ENCODE measurements at regions not wholly inside any gene's neighbourhood (a gene's known extent, or its start where the extent isn't known, plus 50 kb on each side); places are given as distances from the start of the nearest gene placed in this dataset.
"Not testable (repeated sequence)": the region's sequence is repeated elsewhere in the genome, so short reads cannot be mapped to it uniquely, and the experiment has no call there.

DNA sequence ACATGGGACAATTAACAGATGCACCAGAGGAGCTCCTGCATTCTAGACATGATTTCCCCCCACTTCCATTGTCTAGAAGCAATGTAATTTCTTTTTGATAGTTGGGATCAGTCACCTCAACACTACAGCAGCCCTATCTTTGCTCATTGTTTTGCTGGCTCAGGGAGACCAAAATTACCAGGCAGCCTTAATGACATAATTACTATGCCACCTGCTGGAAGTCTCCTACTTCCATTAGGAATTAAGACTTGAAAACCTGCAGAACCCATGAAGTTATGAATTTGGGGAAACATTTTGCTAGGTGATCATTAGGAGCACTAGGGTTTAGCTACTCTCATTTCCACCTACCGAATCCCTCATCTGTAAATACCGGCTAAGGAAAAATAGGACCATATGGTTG lies 312.0 kb upstream of the CA10 start:
- DNase-seq (ENCODE audit: low spot score), result no peak
- Mint-ChIP-seq H3K27me3 (ENCODE audit: low read depth) (no peaks in the 10 kb centered on the region), H3K4me1 (ENCODE audit: low read depth) (no peaks in the 10 kb centered on the region), H3K9me3 (peaks cover 4% of the 10 kb centered on the region), H3K4me3 (no peak overlapping the region), H3K36me3 (ENCODE audit: low read depth) (no peaks in the 10 kb centered on the region), H3K27ac (no peak overlapping the region)

GRCh38 chr17:52465407-52465806 lies 306.9 kb upstream of the CA10 start:
- H3K4me3 Mint-ChIP-seq, result no peak overlapping the region
- no peak overlapping the region for H3K27ac Mint-ChIP-seq
- no peak for DNase-seq (ENCODE audit: low spot score)
- no peaks in the 10 kb centered on the region for H3K4me1 Mint-ChIP-seq (ENCODE audit: low read depth)
- H3K36me3 Mint-ChIP-seq (ENCODE audit: low read depth), result no peaks in the 10 kb centered on the region
- H3K9me3 Mint-ChIP-seq, result peaks cover 20% of the 10 kb centered on the region
- no peaks in the 10 kb centered on the region for H3K27me3 Mint-ChIP-seq (ENCODE audit: low read depth)

GRCh38 chr17:52451294-52451861 lies 292.9 kb upstream of the CA10 start:
- peaks cover 16% of the 10 kb centered on the region for H3K9me3 Mint-ChIP-seq
- H3K27ac Mint-ChIP-seq, result no peak overlapping the region
- H3K4me3 Mint-ChIP-seq, result no peak overlapping the region
- no peak for DNase-seq (ENCODE audit: low spot score)
- no peaks in the 10 kb centered on the region for H3K4me1 Mint-ChIP-seq (ENCODE audit: low read depth)
- H3K27me3 Mint-ChIP-seq (ENCODE audit: low read depth), result no peaks in the 10 kb centered on the region
- H3K36me3 Mint-ChIP-seq (ENCODE audit: low read depth), result no peaks in the 10 kb centered on the region

GRCh38 chr17:52442350-52442749 lies 283.8 kb upstream of the CA10 start:
- Mint-ChIP-seq H3K27ac (no peak overlapping the region), H3K36me3 (ENCODE audit: low read depth) (no peaks in the 10 kb centered on the region), H3K4me1 (ENCODE audit: low read depth) (no peaks in the 10 kb centered on the region), H3K4me3 (no peak overlapping the region), H3K9me3 (peaks cover 52% of the 10 kb centered on the region), H3K27me3 (ENCODE audit: low read depth) (no peaks in the 10 kb centered on the region)
- no peak for DNase-seq (ENCODE audit: low spot score)

DNA sequence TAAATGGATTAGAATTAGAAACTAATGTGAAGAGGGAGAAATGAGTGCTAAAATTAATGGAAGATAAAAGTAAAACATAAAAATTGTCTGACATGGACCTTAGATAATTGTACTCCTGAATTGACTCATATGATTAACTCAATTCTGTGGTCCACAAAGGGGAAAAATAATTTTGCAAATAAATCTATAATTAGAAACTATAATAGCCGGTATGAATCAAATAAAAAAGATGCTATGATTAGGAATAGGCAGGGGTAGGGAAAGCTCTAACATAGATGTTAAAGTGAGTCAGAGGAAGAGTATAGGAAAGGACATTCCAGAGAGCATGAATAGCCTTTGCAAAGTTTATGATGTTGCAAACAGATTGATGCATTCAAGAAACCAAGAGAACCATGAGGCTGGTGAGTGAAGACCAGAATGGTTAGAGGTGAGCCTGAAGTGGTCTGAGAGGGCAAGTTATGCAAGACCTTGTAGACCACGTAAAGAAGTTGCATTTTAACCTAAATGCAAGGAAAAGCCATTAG lies 262.1 kb upstream of the CA10 start:
- Mint-ChIP-seq H3K4me1 (ENCODE audit: low read depth) (no peaks in the 10 kb centered on the region), H3K9me3 (peaks cover 18% of the 10 kb centered on the region), H3K36me3 (ENCODE audit: low read depth) (no peaks in the 10 kb centered on the region), H3K27ac (no peak overlapping the region), H3K27me3 (ENCODE audit: low read depth) (no peaks in the 10 kb centered on the region), H3K4me3 (no peak overlapping the region)
- no peak for DNase-seq (ENCODE audit: low spot score)

GRCh38 chr17:52419229-52419641 lies 260.7 kb upstream of the CA10 start:
- H3K9me3 Mint-ChIP-seq, result peaks cover 14% of the 10 kb centered on the region
- H3K4me3 Mint-ChIP-seq, result no peak overlapping the region
- no peaks in the 10 kb centered on the region for H3K4me1 Mint-ChIP-seq (ENCODE audit: low read depth)
- no peaks in the 10 kb centered on the region for H3K27me3 Mint-ChIP-seq (ENCODE audit: low read depth)
- H3K36me3 Mint-ChIP-seq (ENCODE audit: low read depth), result no peaks in the 10 kb centered on the region
- no peak overlapping the region for H3K27ac Mint-ChIP-seq
- DNase-seq (ENCODE audit: low spot score), result no peak

DNA sequence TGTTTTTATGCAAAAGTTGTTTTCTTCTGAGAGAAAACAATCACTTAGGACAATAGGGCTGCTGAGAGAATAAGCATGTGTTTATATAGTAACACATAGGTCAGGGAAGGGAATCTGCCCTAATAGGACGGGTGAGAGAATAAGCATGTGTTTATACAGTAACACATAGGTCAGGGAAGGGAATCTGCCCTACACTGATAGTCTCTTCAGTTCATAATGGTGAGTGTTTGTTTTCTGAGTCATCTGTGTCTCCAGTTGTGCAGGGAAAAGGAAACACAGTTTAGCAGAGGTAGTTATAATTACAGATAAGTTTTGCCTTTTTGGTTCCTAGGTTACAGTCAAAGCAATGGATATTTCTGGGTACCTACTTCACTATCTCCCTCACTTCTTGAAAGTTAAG lies 252.3 kb upstream of the CA10 start:
- no peak for DNase-seq (ENCODE audit: low spot score)
- Mint-ChIP-seq H3K4me3 (no peak overlapping the region), H3K27me3 (ENCODE audit: low read depth) (no peaks in the 10 kb centered on the region), H3K36me3 (ENCODE audit: low read depth) (no peaks in the 10 kb centered on the region), H3K4me1 (ENCODE audit: low read depth) (no peaks in the 10 kb centered on the region), H3K27ac (no peak overlapping the region), H3K9me3 (peaks cover 14% of the 10 kb centered on the region)

GRCh38 chr17:52409222-52409621 lies 250.7 kb upstream of the CA10 start:
- not testable (repeated sequence) for H3K27me3 Mint-ChIP-seq (ENCODE audit: low read depth); H3K36me3 Mint-ChIP-seq (ENCODE audit: low read depth); H3K27ac Mint-ChIP-seq; H3K4me3 Mint-ChIP-seq; DNase-seq (ENCODE audit: low spot score); H3K4me1 Mint-ChIP-seq (ENCODE audit: low read depth)
- H3K9me3 Mint-ChIP-seq, result peaks cover 14% of the 10 kb centered on the region

DNA sequence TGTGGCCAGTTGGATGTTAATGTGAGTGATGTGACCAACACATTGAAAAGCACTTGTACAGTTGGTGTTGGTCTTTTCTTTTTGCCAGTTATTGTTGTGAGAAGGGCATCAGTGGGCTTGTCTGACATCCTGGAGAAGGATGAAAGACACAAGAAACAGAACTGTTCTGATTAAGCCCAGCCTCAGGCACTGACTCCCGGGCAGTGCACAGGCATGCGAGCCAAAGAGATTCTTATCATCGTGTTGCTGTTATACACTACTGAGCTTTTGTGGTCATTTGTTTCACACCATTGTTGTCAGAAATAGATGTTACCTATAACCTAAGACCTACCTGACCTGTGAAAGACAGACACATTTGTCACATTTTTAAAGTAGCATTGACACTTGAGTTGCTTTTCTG lies 236.8 kb upstream of the CA10 start:
- no peak overlapping the region for H3K4me3 Mint-ChIP-seq
- no peak for DNase-seq (ENCODE audit: low spot score)
- H3K27me3 Mint-ChIP-seq (ENCODE audit: low read depth), result no peaks in the 10 kb centered on the region
- H3K36me3 Mint-ChIP-seq (ENCODE audit: low read depth), result no peaks in the 10 kb centered on the region
- no peaks in the 10 kb centered on the region for H3K4me1 Mint-ChIP-seq (ENCODE audit: low read depth)
- no peak overlapping the region for H3K27ac Mint-ChIP-seq
- H3K9me3 Mint-ChIP-seq, result peaks cover 11% of the 10 kb centered on the region

DNA sequence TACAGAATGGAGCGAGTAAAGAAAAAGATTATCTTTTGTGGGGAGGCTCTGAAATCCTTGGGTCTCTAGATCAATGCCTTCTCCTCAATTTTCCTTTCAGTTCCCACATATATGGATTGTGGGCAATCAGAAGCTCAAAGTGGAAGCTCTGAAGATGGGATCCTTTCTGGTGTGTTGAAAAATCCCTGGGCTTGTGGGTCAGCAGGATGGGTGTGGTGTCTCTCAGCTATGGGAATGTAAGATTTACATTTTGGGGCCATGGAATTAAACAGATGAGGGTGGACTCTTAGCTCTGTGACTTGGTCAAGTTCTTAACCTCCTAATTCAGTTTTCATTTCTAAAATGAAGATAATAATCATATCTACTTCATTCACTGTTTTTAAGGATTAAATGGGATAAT lies 231.9 kb upstream of the CA10 start:
- no peak overlapping the region for H3K27ac Mint-ChIP-seq
- H3K4me1 Mint-ChIP-seq (ENCODE audit: low read depth), result no peaks in the 10 kb centered on the region
- H3K9me3 Mint-ChIP-seq, result peaks cover 10% of the 10 kb centered on the region
- no peak overlapping the region for H3K4me3 Mint-ChIP-seq
- H3K27me3 Mint-ChIP-seq (ENCODE audit: low read depth), result no peaks in the 10 kb centered on the region
- H3K36me3 Mint-ChIP-seq (ENCODE audit: low read depth), result no peaks in the 10 kb centered on the region
- DNase-seq (ENCODE audit: low spot score), result no peak

- DNase-seq (ENCODE audit: low spot score), result no peak
- H3K27me3 Mint-ChIP-seq (ENCODE audit: low read depth), result no peaks in the 10 kb centered on the region
These were observed 231.1 kb upstream of the CA10 start for GRCh38 chr17:52389632-52390031.

DNA sequence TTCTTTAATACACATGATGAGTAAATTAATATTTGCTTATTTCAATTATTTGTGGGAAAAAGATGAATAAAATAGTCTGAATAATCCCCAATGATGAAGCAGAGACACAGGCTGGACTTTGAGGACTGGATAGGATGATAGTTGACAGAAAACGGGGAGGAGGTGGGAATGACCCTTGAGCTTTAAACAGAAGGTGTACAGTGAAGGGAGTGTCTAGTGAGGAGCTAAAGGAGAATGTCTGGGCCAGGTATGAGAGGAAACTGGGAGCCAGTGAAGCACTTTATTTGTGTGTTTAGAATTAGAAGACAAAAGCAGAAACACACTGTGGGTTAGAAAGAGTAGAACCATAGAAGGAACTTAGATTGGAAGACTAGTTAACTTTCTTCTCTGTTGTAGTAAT lies 230.4 kb upstream of the CA10 start:
- H3K9me3 Mint-ChIP-seq, result peaks cover 6% of the 10 kb centered on the region
- H3K4me1 Mint-ChIP-seq (ENCODE audit: low read depth), result no peaks in the 10 kb centered on the region
- no peak overlapping the region for H3K4me3 Mint-ChIP-seq
- H3K27ac Mint-ChIP-seq, result no peak overlapping the region
- no peak for DNase-seq (ENCODE audit: low spot score)
- no peaks in the 10 kb centered on the region for H3K27me3 Mint-ChIP-seq (ENCODE audit: low read depth)
- H3K36me3 Mint-ChIP-seq (ENCODE audit: low read depth), result no peaks in the 10 kb centered on the region

More at GRCh38 chr17:52389632-52390031, 231.1 kb upstream of the CA10 start:
- Mint-ChIP-seq H3K36me3 (ENCODE audit: low read depth) (no peaks in the 10 kb centered on the region), H3K4me3 (no peak overlapping the region), H3K27ac (no peak overlapping the region), H3K9me3 (peaks cover 10% of the 10 kb centered on the region), H3K4me1 (ENCODE audit: low read depth) (no peaks in the 10 kb centered on the region)

DNA sequence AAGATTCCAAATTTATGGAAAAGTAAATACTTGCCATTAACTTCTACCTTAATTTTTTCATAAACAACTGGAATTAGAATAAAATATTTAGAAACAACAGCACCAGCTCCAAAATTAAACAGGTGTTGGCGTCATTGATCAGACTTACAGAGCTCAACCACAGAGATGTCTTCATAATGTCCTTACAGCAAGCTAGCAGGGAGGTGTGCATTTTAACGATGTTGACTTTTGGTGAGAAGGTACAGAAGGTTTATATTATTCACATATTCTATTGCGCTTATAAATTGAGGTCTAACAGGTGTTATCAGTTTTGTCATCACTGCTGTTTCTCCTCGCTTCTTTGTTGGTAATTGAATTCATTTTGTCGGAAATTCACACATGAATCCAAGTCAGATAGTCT lies 226.2 kb upstream of the CA10 start:
- Mint-ChIP-seq H3K27me3 (ENCODE audit: low read depth) (no peaks in the 10 kb centered on the region), H3K4me1 (ENCODE audit: low read depth) (no peaks in the 10 kb centered on the region), H3K9me3 (peaks cover 4% of the 10 kb centered on the region), H3K4me3 (no peak overlapping the region), H3K36me3 (ENCODE audit: low read depth) (no peaks in the 10 kb centered on the region), H3K27ac (no peak overlapping the region)
- no peak for DNase-seq (ENCODE audit: low spot score)

DNA sequence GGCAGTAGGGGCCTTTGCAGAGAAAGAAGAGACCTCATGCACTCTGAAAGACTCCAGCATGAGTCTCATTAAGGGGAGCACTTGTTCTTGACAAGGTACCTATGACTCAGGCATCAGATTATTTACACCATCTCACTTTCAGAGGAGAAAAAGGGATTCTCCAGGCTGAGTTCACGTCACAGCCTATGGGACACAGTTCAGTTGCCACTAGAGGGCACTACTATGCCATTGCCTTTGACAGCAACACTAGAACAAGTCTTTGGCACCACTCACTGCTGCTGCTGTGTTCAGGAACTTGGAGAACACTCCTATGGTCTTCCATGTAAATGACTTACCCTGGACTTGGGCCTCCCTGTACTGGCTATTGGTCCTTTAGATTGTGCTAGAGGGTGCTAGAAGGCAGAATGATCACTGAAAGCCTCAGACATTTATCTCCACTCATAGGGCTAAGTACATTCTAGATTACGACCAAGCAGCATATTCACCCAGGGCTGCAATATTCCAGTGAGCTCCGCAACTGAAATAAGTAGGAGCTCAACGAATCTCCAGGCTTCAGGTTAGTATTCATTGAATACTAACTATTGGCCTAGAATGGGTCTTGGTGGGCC lies 225.1 kb upstream of the CA10 start:
- peak; percentile 6 for DNase-seq (ENCODE audit: low spot score)
- no peaks in the 10 kb centered on the region for H3K36me3 Mint-ChIP-seq (ENCODE audit: low read depth)
- peaks cover 4% of the 10 kb centered on the region for H3K9me3 Mint-ChIP-seq
- H3K4me1 Mint-ChIP-seq (ENCODE audit: low read depth), result no peaks in the 10 kb centered on the region
- no peak overlapping the region for H3K27ac Mint-ChIP-seq
- no peak overlapping the region for H3K4me3 Mint-ChIP-seq
- H3K27me3 Mint-ChIP-seq (ENCODE audit: low read depth), result no peaks in the 10 kb centered on the region

DNA sequence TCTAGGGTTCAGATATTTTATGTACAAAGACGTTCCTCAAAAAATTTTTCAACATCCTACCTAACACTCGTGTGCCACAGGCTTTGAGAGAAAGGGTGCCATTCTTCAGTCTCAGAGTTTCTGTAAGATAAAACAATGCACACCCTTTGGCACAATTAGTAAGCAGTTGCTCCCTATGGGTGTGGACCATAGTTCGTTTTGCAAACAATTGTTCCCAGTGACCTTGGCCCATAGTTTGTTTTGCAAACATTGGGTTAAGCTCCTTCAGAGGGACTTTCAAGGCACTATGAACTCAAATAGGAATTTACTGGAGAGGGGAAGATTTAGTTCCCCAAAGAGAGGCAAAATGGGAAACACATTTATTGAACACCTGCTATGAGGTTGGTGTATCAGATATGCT lies 220.3 kb upstream of the CA10 start:
- no peaks in the 10 kb centered on the region for H3K9me3 Mint-ChIP-seq
- H3K4me3 Mint-ChIP-seq, result no peak overlapping the region
- H3K27ac Mint-ChIP-seq, result no peak overlapping the region
- no peaks in the 10 kb centered on the region for H3K4me1 Mint-ChIP-seq (ENCODE audit: low read depth)
- H3K36me3 Mint-ChIP-seq (ENCODE audit: low read depth), result no peaks in the 10 kb centered on the region
- no peak for DNase-seq (ENCODE audit: low spot score)
- H3K27me3 Mint-ChIP-seq (ENCODE audit: low read depth), result no peaks in the 10 kb centered on the region

All from T-helper 2 cell treated with Interferon-gamma antibody and Interleukin-4, amounts not matched to agents 5 μg/mL and 100 μg/mL, for 36 hours (primary cell).